Right lobe of liver (tissue), 6 donors: ENCODE measurements at regions not wholly inside any gene's neighbourhood (a gene's known extent, or its start where the extent isn't known, plus 50 kb on each side); places are given as distances from the start of the nearest gene placed in this dataset.

ENCODE experiments used
- ATAC-seq, 4 donors: fragments of 200-7000 bp; cut with Tn5 transposase; one replicate each; pipeline ENCODE4 v1.9.1; 2020; ENCODE audit warnings: mild to moderate bottlenecking in 4 of 4, moderate library complexity in 4 of 4
- DNase-seq, 3 donors: peaks; one replicate each; pipeline ENCODE4 v3.0.0-alpha.2; 2020
- H3K27ac ChIP-seq, 3 donors: fragments of 200-600 bp; one replicate each; pipeline ENCODE4 v1.8.0; 2022
- H3K27me3 ChIP-seq, 2 donors: fragments of 200-600 bp; one replicate each; pipeline ENCODE4 v1.8.0; 2022
- H3K36me3 ChIP-seq, 4 donors: fragments of 200-600 bp; sonication (generic) in 1 of 4; one replicate each; pipeline versions ENCODE4 v1.5.1 to v1.8.0; 2017 to 2022; ENCODE audit warnings: control low read depth in 1 of 4
- H3K4me1 ChIP-seq, 4 donors: fragments of 200-600 bp; sonication (generic) in 1 of 4; one replicate each; pipeline versions ENCODE4 v1.5.1 to v1.8.0; 2017 to 2022; ENCODE audit warnings: control low read depth in 1 of 4
- H3K4me3 ChIP-seq, 3 donors: fragments of 200-600 bp; one replicate each; pipeline ENCODE4 v1.8.0; 2022
- H3K9me3 ChIP-seq, 4 donors: fragments of 200-600 bp; sonication (generic) in 1 of 4; one replicate each; pipeline versions ENCODE4 v1.5.1 to v1.8.0; 2017 to 2022; ENCODE audit warnings: control low read depth in 1 of 4
- POLR2A ChIP-seq: fragments of 450-650 bp; IDR thresholded peaks from one replicate; pipeline ENCODE4 v1.6.1; 2017; ENCODE audit warnings: antibody characterized with exemption, mild to moderate bottlenecking
- WGBS: methylation state at CpG from one replicate; pipeline ENCODE4 v1.1.6; 2018; ENCODE audit warnings: low coverage, low lambda C conversion rate; ENCODE audit not compliant: insufficient coverage; ENCODE audit errors: missing lambda C conversion rate; 5-methylcytosine and 5-hydroxymethylcytosine counted together
- intact Hi-C, 2 donors: fragments of 100-400 bp; cut with DNase I; formaldehyde crosslinking; loops; one replicate each; pipeline versions ENCODE4 v1.11.2 to v1.14.1; 2022
- TF ChIP-seq, protein P1 (sequence below), 4 donors: fragments of 200-600 bp in 3 of 4; fragments of 450-650 bp in 1 of 4; IDR thresholded peaks; one replicate each; pipeline versions ENCODE4 v1.5.1 to v1.8.0; 2016 to 2022; ENCODE audit warnings: antibody characterized with exemption in 4 of 4, mild to moderate bottlenecking in 2 of 4
- donor health status: DM: no; HTN: yes; CAD: no.
- donor health status: DM: no; HTN: no; CAD: no.
- donor health status: DM: no; HTN: no; CAD: no.
- donor health status: DM: no; HTN: yes; CAD: no.
- donor health status: DM: no; HTN: yes; CAD: no.

DNA sequence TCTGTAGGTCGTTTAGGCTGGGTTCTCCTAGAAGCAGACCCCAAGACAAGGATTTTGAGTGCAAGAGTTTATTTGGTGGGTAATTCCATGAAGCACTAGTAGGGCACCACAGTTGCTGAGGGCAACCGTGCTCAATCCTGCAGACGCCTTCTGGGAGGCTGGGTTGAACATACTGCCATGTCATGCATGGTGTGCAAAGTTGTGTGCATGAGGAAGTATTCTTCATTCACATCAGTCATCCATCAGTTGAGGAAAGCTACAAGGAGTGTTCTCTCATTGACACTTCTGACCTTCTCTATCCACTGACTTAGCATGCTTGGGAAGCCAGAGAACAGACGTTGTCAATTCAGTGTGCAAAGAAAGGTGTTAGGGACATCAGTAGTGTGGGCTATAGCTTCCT, 179.2 kb downstream of the PTPN11 start:
- intact Hi-C loops, result no loop called here
- H3K27ac ChIP-seq, result no peak overlapping the region
- no peaks in the 10 kb centered on the region for H3K27me3 ChIP-seq
- H3K36me3 ChIP-seq, result no peaks in the 10 kb centered on the region
- TF ChIP-seq, protein P1, sequence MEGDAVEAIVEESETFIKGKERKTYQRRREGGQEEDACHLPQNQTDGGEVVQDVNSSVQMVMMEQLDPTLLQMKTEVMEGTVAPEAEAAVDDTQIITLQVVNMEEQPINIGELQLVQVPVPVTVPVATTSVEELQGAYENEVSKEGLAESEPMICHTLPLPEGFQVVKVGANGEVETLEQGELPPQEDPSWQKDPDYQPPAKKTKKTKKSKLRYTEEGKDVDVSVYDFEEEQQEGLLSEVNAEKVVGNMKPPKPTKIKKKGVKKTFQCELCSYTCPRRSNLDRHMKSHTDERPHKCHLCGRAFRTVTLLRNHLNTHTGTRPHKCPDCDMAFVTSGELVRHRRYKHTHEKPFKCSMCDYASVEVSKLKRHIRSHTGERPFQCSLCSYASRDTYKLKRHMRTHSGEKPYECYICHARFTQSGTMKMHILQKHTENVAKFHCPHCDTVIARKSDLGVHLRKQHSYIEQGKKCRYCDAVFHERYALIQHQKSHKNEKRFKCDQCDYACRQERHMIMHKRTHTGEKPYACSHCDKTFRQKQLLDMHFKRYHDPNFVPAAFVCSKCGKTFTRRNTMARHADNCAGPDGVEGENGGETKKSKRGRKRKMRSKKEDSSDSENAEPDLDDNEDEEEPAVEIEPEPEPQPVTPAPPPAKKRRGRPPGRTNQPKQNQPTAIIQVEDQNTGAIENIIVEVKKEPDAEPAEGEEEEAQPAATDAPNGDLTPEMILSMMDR (IDR thresholded peaks at IDR 0.05), result no peak
- TF ChIP-seq POLR2A, result no peak
- no peak overlapping the region for H3K4me3 ChIP-seq
- no peaks in the 10 kb centered on the region for H3K9me3 ChIP-seq
- DNase-seq (no peak), ATAC-seq (no peak)
- WGBS, result 59% methylated on average over 4 of the region's 4 CpGs
- peaks cover 0 to 12% (median 0%) of the 10 kb centered on the region in 4 donors for H3K4me1 ChIP-seq

DNA sequence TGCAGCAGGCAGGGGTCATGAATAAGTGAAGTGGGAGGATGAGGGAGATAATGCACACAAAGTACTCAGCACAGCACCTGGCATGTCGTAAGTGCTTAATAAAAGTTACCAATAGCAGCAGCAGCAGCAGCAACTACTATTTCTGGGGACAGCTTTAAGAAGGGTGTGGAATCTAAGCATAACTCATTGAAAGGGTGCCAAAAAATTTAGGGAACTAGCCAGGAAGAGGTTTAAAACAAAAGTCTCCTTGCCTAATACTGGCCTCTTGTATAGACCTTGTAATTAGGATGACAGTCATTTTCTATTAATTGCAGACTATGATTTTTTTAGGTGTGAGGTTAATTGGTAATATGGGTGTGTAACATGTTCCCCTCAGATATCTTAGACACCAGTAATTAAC, 179.9 kb downstream of the PTPN11 start:
- H3K36me3 ChIP-seq, result no peaks in the 10 kb centered on the region
- DNase-seq (no peak), ATAC-seq (no peak)
- intact Hi-C loops, result no loop called here
- peaks cover 0 to 12% (median 0%) of the 10 kb centered on the region in 4 donors for H3K4me1 ChIP-seq
- H3K27ac ChIP-seq, result no peak overlapping the region
- TF ChIP-seq, protein P1 (IDR thresholded peaks at IDR 0.05), result no peak
- TF ChIP-seq POLR2A, result no peak
- H3K27me3 ChIP-seq, result no peaks in the 10 kb centered on the region
- H3K4me3 ChIP-seq, result no peak overlapping the region
- 63% methylated on average over 1 of the region's 1 CpG for WGBS
- H3K9me3 ChIP-seq, result no peaks in the 10 kb centered on the region

DNA sequence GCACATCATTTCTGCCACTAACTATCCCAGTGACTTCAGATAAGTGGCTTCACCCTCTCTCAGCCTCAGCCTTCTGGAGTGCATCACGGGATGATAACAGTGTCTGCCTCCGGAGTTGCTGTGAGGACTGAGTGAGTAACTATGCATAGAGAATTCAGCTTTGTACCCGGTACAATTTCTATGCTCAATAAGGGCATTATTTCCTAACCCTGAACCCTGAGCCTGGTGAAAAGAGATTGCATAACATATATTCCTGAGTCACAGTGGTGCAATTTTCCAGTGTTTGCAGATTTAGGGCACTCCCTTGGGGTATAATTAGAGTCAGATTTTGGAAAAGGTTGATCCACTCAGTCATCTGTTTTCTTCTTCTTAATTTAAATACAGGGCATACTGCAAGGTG, 181.1 kb downstream of the PTPN11 start:
- Histone ChIP-seq H3K27me3 (no peaks in the 10 kb centered on the region), H3K4me1 (peaks cover 0 to 12% (median 0%) of the 10 kb centered on the region in 4 donors), H3K4me3 (no peak overlapping the region), H3K9me3 (no peaks in the 10 kb centered on the region), H3K36me3 (no peaks in the 10 kb centered on the region), H3K27ac (peak overlapping the region in 1 of 3 donors; percentile 51)
- intact Hi-C loops, result no loop called here
- TF ChIP-seq, protein P1 (IDR thresholded peaks at IDR 0.05), result no peak
- TF ChIP-seq POLR2A, result no peak
- DNase-seq (peak in 2 of 3 donors; percentile 25 to 44), ATAC-seq (peak; percentile 92 to 99 (median 97))
- 8% methylated on average over 3 of the region's 3 CpGs for WGBS

DNA sequence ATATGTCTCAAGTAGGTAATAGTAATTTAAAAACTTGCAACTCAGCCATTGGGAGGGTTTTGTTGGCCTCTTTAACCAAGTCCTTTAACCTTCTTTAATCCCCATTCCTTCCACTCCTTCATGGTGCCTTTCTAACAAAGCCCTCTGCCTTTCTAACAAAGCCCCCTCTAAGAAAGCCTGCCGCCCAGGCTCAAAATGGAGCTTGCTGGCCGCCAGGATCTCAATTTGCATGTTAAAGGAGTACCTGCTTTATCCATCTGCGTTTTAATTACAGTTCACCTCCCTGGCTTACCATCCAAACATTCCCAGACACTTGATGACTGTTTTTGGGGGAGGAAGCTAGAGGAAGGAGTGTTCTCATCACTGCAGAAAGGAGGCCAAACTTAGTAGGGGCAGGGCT, 183.4 kb downstream of the PTPN11 start:
- Histone ChIP-seq H3K4me3 (no peak overlapping the region), H3K27me3 (no peaks in the 10 kb centered on the region), H3K36me3 (no peaks in the 10 kb centered on the region), H3K4me1 (peaks cover 0 to 12% (median 0%) of the 10 kb centered on the region in 4 donors), H3K27ac (no peak overlapping the region), H3K9me3 (no peaks in the 10 kb centered on the region)
- intact Hi-C loops, result no loop called here
- ATAC-seq (no peak), DNase-seq (no peak)
- no peak for TF ChIP-seq POLR2A
- TF ChIP-seq, protein P1 (IDR thresholded peaks at IDR 0.05), result no peak
- 48% methylated on average over 3 of the region's 3 CpGs for WGBS
